ENCODE measurements at regions not wholly inside any gene's neighbourhood (a gene's known extent, or its start where the extent isn't known, plus 50 kb on each side); places are given as distances from the start of the nearest gene placed in this dataset.

DNA sequence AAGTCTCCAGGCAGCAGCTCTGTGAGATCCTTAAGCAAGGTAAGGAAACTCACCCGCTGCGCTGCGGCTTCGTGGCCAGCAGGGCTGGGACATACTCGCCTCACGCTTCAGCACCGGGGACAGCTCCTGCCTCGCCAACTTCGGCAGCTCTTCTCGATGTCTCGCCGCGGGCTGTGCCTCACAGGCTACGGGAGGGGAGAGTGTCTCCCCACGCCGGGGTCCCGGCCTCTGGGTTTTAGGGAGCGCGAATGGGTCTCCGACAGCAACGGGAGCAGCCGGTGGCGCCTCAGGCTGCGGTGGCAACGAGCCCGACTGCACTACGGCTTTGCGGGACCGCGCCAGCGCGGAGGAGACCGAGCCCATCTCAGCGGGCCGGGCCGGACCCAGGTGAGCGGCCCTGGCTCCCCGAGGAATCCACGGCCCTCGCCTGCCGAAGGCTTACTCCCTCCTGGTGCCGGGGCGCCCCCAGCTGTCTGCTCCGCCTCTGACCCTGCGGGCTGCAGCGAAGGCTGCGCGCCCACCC is 62.4 kb downstream of the LSM5 start:
- TF ChIP-seq CTCF (IDR thresholded peaks at IDR 0.05), result peak in 1 of 2 donors; percentile 33
- no peak for TF ChIP-seq POLR2AphosphoS5 (IDR thresholded peaks at IDR 0.05)
- no peak for TF ChIP-seq POLR2A (IDR thresholded peaks at IDR 0.05)
- no peak for TF ChIP-seq EP300 (IDR thresholded peaks at IDR 0.05)

All from suprapubic skin (tissue), 4 donors.